K562 (cell line): ENCODE measurements at regions not wholly inside any gene's neighbourhood (a gene's known extent, or its start where the extent isn't known, plus 50 kb on each side); places are given as distances from the start of the nearest gene placed in this dataset.

Source experiments
- ATAC-seq: fragments of 200-7000 bp; cut with Tn5 transposase; 3 replicates; pipeline ENCODE4 v1.9.1; 2020; ENCODE audit warnings: moderate library complexity
- BruUV-seq: library from RNA; stranded (reverse); fragments of 400-500 nt; replicated peaks from 2 replicates; lab custom pipeline; 2021; lab: Mats Ljungman, UMichigan
- CTCF ChIA-PET: fragments of 300-600 bp; formaldehyde crosslinking; extraction: SDS; loops from one replicate; lab custom pipeline; 2021; ENCODE audit warnings: low intra/inter-chr PET ratio; lab: Yijun Ruan, JAX
- POLR2A ChIA-PET: fragments of 300-600, 350-650 bp; sonication (Branson Sonifier 250); formaldehyde crosslinking; extraction: SDS; loops from one replicate; lab custom pipeline; 2021; ENCODE audit warnings: antibody characterized with exemption, inconsistent platforms; lab: Yijun Ruan, JAX
- DNase-seq, 4 experiments: peaks; one replicate each; pipeline versions ENCODE4 v3.0.0 to v3.0.0-alpha.2; 2011 to 2018; ENCODE audit warnings: low spot score in 3 of 4, mixed read lengths in 3 of 4; ENCODE audit errors: extremely low read depth in 1 of 4
- FAIRE-seq: peaks from 2 replicates; lab custom pipeline; 2011; peaks lifted over from hg19 to GRCh38; lab: Jason Lieb, UNC
- H2AFZ ChIP-seq: 2 replicates; pipeline ENCODE4 v1.6.0; 2011; ENCODE audit warnings: low read depth, low read length, control low read depth, inconsistent platforms
- H3K27ac ChIP-seq: fragments of 200-600 bp; 3 replicates; pipeline ENCODE4 v1.8.0; 2011; ENCODE audit warnings: low read depth, mild to moderate bottlenecking, control low read depth, inconsistent platforms, low read length, moderate library complexity, mixed read lengths; ENCODE audit errors: extremely low read depth
- H3K27me3 ChIP-seq, 2 experiments: fragments of 300-600 bp in 1 of 2; 2 replicates in 1 of 2; 3 replicates in 1 of 2; pipeline versions ENCODE4 v1.6.0 to v1.8.0; 2011; ENCODE audit warnings: inconsistent platforms in 2 of 2, low read length in 2 of 2, mild to moderate bottlenecking in 1 of 2, mixed read lengths in 1 of 2, moderate library complexity in 1 of 2; ENCODE audit not compliant: control insufficient read depth in 2 of 2, insufficient read depth in 2 of 2
- H3K36me3 ChIP-seq: fragments of 300-600 bp; 3 replicates; pipeline ENCODE4 v1.8.0; 2011; ENCODE audit warnings: mild to moderate bottlenecking, low read length, inconsistent platforms; ENCODE audit not compliant: control insufficient read depth, insufficient read depth
- H3K4me1 ChIP-seq, 2 experiments: fragments of 200-600 bp in 1 of 2; replicated peaks in 1 of 2; 2 replicates in 1 of 2; 3 replicates in 1 of 2; pipeline versions ENCODE4 v1.5.1 to v1.8.0; 2011; ENCODE audit warnings: inconsistent platforms in 2 of 2, low read length in 2 of 2, mild to moderate bottlenecking in 1 of 2, mixed read lengths in 1 of 2, moderate library complexity in 1 of 2; ENCODE audit not compliant: control insufficient read depth in 2 of 2, insufficient read depth in 2 of 2
- H3K4me2 ChIP-seq: 2 replicates; pipeline ENCODE4 v1.6.1; 2011; ENCODE audit warnings: low read length, control low read depth, inconsistent platforms, mixed read lengths; ENCODE audit not compliant: insufficient read depth
- H3K4me3 ChIP-seq: fragments of 200-600 bp; sonication (generic), shearing (Covaris generic); 2 replicates; pipeline ENCODE4 v1.5.1; 2016; ENCODE audit warnings: control low read depth, inconsistent platforms
- H3K79me2 ChIP-seq: fragments of 200-600 bp; 3 replicates; pipeline ENCODE4 v1.8.0; 2011; ENCODE audit warnings: low read length, inconsistent platforms; ENCODE audit not compliant: control insufficient read depth, insufficient read depth
- H3K9ac ChIP-seq, 2 experiments: 2 replicates each; pipeline versions ENCODE4 v1.6.0 to v1.6.1; 2011; ENCODE audit warnings: low read depth in 2 of 2, low read length in 2 of 2, control low read depth in 1 of 2, inconsistent platforms in 1 of 2, mild to moderate bottlenecking in 1 of 2, mixed read lengths in 1 of 2; ENCODE audit not compliant: insufficient read depth in 1 of 2
- H3K9me1 ChIP-seq: one replicate; pipeline ENCODE4 v1.6.0; 2011; ENCODE audit warnings: inconsistent platforms, mild to moderate bottlenecking, low read length, moderate library complexity; ENCODE audit not compliant: control insufficient read depth, insufficient read depth
- H3K9me3 ChIP-seq: replicated peaks from 2 replicates; pipeline ENCODE4 v1.5.1; 2011; ENCODE audit warnings: low read depth, low read length, inconsistent platforms; ENCODE audit not compliant: control insufficient read depth, insufficient read depth
- H4K20me1 ChIP-seq: replicated peaks from 2 replicates; pipeline ENCODE4 v1.6.1; 2011; ENCODE audit warnings: low read length, inconsistent platforms, mixed read lengths; ENCODE audit not compliant: control insufficient read depth, insufficient read depth
- CHCHD3 ChIP-seq: fragments of 250-450 bp; sonication (Bioruptor Pico); IDR thresholded peaks from 2 replicates; pipeline ENCODE4 v2.1.2; 2022; ENCODE audit warnings: mild to moderate bottlenecking
- EGR1 ChIP-seq: fragments of 450-650 bp; conservative IDR thresholded peaks from 2 replicates; pipeline ENCODE4 v1.6.1; 2017; ENCODE audit warnings: mild to moderate bottlenecking
- ELF1 ChIP-seq: fragments of 200-800 bp; sonication (Bioruptor generic); IDR thresholded peaks from 2 replicates; pipeline ENCODE4 v1.6.1; 2016; ENCODE audit warnings: missing genetic modification characterization, missing compliant biosample characterization
- FOSL1 ChIP-seq: fragments of 200-800 bp; sonication (Bioruptor generic); conservative IDR thresholded peaks from 2 replicates; pipeline ENCODE4 v1.6.1; 2016; ENCODE audit warnings: missing genetic modification characterization, missing compliant biosample characterization
- MCM7 ChIP-seq, 2 experiments: fragments of 450-650 bp; IDR thresholded peaks; 2 replicates each; pipeline ENCODE4 v1.6.1; 2016 to 2018
- NCOR1 ChIP-seq: fragments of 450-650 bp; IDR thresholded peaks from 2 replicates; pipeline ENCODE4 v1.6.1; 2016; ENCODE audit warnings: mild to moderate bottlenecking, moderate library complexity
- NRF1 ChIP-seq, 2 experiments: fragments of 450-650 bp; IDR thresholded peaks in 1 of 2; conservative IDR thresholded peaks in 1 of 2; 2 replicates each; pipeline ENCODE4 v1.6.1; 2014; ENCODE audit warnings: mild to moderate bottlenecking in 2 of 2
- POLR2AphosphoS2 ChIP-seq: IDR thresholded peaks from 2 replicates; pipeline ENCODE4 v1.6.1; 2012; ENCODE audit warnings: low read length, improper control_type of control experiment
- RAD51 ChIP-seq: fragments of 450-650 bp; IDR thresholded peaks from 2 replicates; pipeline ENCODE4 v1.7.1; 2016; ENCODE audit warnings: low read depth, mild to moderate bottlenecking, borderline replicate concordance
- SPI1 ChIP-seq: IDR thresholded peaks from 2 replicates; pipeline ENCODE4 v1.6.1; 2011; ENCODE audit warnings: low read depth, low read length, control low read depth, borderline replicate concordance
- SRSF1 ChIP-seq: fragments of 200-400 bp; formaldehyde crosslinking; IDR thresholded peaks from 2 replicates; pipeline ENCODE4 v1.6.1; 2017; ENCODE audit warnings: mild to moderate bottlenecking, low read depth, low read length, moderate library complexity
- SRSF7 ChIP-seq: fragments of 200-400 bp; formaldehyde crosslinking; optimal IDR thresholded peaks from 2 replicates; pipeline ENCODE3; 2017; ENCODE audit warnings: mild to moderate bottlenecking, low read depth, low read length
- TEAD2 ChIP-seq: fragments of 450-650 bp; IDR thresholded peaks from 2 replicates; pipeline ENCODE4 v1.6.1; 2016; ENCODE audit warnings: missing genetic modification characterization, control low read depth, missing compliant biosample characterization
- ZNF263 ChIP-seq: sonication (generic); formaldehyde crosslinking; IDR thresholded peaks from 2 replicates; pipeline ENCODE4 v1.8.0; 2022; ENCODE audit warnings: mild to moderate bottlenecking, missing genetic modification reagents, borderline replicate concordance
- WGBS: fragments of 100-300 bp; shearing (Covaris generic); methylation state at CpG from one replicate; pipeline ENCODE4 v1.1.6; 2016; ENCODE audit warnings: low coverage, mixed read lengths; ENCODE audit not compliant: insufficient coverage; ENCODE audit errors: missing lambda C conversion rate; 5-methylcytosine and 5-hydroxymethylcytosine counted together
- in situ Hi-C: fragments of 300-500 bp; cut with MboI; formaldehyde crosslinking; loops from 4 replicates; pipeline ENCODE4 v1.15.0; 2018; ENCODE audit warnings: inconsistent platforms, mixed read lengths
- intact Hi-C: fragments of 100-400 bp; cut with micrococcal nuclease; formaldehyde crosslinking; loops from 2 replicates; pipeline ENCODE4 v1.14.2; 2022
- TF ChIP-seq, protein P1 (sequence below): sonication (generic); formaldehyde crosslinking; IDR thresholded peaks from 2 replicates; pipeline ENCODE4 v1.8.0; 2023; ENCODE audit warnings: missing genetic modification reagents, mild to moderate bottlenecking, borderline replicate concordance
- TF ChIP-seq, protein P2 (sequence below): fragments of 450-650 bp; formaldehyde crosslinking; IDR thresholded peaks from 2 replicates; pipeline ENCODE4 v1.4.0; 2020; ENCODE audit warnings: mild to moderate bottlenecking, mixed read lengths

DNA sequence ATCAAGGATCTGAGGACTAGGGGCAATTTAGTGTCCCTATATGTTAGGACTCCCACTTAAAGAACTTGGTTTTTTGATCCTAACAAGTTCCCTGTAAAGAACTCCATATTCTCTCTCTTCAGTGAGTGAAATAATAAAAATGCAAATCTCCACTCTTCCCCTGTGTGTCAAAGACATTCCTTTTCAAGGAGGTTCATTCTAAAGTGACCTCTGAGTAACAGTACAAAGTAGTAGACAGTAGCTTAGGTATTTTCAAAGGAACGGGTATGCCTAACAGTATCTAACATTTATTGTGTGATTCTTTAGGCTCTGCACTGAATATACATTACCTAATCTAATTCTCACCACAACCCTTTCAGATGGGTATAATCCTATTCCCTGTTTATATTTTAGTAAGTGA lies 58.4 kb upstream of the SCOC start:
- FAIRE-seq (no peak), DNase-seq (no peak), ATAC-seq (no peak)
- H3K27me3 ChIP-seq: peaks cover 6 to 14% of the 10 kb centered on the region in 2 experiments; a peak in 3 of 5 replicates
- 7% methylated on average over 1 of the region's 1 CpG for WGBS
- H3K9me1 ChIP-seq: no peaks in the 10 kb centered on the region
- BruUV-seq: no TSS peak
- no peaks in the 10 kb centered on the region for H3K79me2 ChIP-seq
- H3K9ac ChIP-seq: no peak overlapping the region
- H3K4me2 ChIP-seq: no peak overlapping the region
- ChIA-PET POLR2A (no interaction called here), CTCF (no interaction called here)
- H3K27ac ChIP-seq: no peak overlapping the region
- H3K4me1 ChIP-seq: no peaks in the 10 kb centered on the region
- H3K36me3 ChIP-seq: no peaks in the 10 kb centered on the region
- TF ChIP-seq MCM7 (IDR thresholded peaks at IDR 0.05) (no peak), SRSF1 (no peak), ZNF263 (CRISPR knock-in tag) (no peak), SPI1 (no peak), POLR2AphosphoS2 (no peak), NCOR1 (no peak), NRF1 (conservative IDR thresholded peaks at IDR 0.05 in 1 of 2, IDR thresholded peaks at IDR 0.05 in 1 of 2) (no peak), RAD51 (no peak), CHCHD3 (CRISPR knock-in tag) (no peak), TEAD2 (tag) (no peak), FOSL1 (no peak), ELF1 (tag) (no peak), SRSF7 (no peak), EGR1 (no peak)
- TF ChIP-seq, protein P1, sequence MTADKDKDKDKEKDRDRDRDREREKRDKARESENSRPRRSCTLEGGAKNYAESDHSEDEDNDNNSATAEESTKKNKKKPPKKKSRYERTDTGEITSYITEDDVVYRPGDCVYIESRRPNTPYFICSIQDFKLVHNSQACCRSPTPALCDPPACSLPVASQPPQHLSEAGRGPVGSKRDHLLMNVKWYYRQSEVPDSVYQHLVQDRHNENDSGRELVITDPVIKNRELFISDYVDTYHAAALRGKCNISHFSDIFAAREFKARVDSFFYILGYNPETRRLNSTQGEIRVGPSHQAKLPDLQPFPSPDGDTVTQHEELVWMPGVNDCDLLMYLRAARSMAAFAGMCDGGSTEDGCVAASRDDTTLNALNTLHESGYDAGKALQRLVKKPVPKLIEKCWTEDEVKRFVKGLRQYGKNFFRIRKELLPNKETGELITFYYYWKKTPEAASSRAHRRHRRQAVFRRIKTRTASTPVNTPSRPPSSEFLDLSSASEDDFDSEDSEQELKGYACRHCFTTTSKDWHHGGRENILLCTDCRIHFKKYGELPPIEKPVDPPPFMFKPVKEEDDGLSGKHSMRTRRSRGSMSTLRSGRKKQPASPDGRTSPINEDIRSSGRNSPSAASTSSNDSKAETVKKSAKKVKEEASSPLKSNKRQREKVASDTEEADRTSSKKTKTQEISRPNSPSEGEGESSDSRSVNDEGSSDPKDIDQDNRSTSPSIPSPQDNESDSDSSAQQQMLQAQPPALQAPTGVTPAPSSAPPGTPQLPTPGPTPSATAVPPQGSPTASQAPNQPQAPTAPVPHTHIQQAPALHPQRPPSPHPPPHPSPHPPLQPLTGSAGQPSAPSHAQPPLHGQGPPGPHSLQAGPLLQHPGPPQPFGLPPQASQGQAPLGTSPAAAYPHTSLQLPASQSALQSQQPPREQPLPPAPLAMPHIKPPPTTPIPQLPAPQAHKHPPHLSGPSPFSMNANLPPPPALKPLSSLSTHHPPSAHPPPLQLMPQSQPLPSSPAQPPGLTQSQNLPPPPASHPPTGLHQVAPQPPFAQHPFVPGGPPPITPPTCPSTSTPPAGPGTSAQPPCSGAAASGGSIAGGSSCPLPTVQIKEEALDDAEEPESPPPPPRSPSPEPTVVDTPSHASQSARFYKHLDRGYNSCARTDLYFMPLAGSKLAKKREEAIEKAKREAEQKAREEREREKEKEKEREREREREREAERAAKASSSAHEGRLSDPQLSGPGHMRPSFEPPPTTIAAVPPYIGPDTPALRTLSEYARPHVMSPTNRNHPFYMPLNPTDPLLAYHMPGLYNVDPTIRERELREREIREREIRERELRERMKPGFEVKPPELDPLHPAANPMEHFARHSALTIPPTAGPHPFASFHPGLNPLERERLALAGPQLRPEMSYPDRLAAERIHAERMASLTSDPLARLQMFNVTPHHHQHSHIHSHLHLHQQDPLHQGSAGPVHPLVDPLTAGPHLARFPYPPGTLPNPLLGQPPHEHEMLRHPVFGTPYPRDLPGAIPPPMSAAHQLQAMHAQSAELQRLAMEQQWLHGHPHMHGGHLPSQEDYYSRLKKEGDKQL (CRISPR knock-in tag): no peak
- TF ChIP-seq, protein P2, sequence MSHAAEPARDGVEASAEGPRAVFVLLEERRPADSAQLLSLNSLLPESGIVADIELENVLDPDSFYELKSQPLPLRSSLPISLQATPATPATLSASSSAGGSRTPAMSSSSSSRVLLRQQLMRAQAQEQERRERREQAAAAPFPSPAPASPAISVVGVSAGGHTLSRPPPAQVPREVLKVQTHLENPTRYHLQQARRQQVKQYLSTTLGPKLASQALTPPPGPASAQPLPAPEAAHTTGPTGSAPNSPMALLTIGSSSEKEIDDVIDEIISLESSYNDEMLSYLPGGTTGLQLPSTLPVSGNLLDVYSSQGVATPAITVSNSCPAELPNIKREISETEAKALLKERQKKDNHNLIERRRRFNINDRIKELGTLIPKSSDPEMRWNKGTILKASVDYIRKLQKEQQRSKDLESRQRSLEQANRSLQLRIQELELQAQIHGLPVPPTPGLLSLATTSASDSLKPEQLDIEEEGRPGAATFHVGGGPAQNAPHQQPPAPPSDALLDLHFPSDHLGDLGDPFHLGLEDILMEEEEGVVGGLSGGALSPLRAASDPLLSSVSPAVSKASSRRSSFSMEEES: no peak
- no peaks in the 10 kb centered on the region for H3K9me3 ChIP-seq
- intact Hi-C loops: no loop called here
- H3K4me3 ChIP-seq: no peak overlapping the region
- H2AFZ ChIP-seq: no peak overlapping the region
- no peaks in the 10 kb centered on the region for H4K20me1 ChIP-seq
- in situ Hi-C loops: no loop called here
